GM03348 (cell line): ENCODE measurements at regions not wholly inside any gene's neighbourhood (a gene's known extent, or its start where the extent isn't known, plus 50 kb on each side); places are given as distances from the start of the nearest gene placed in this dataset.

Experiments
- DNase-seq: peaks from one replicate; pipeline ENCODE4 v3.0.0; 2012; ENCODE audit warnings: low spot score

DNA sequence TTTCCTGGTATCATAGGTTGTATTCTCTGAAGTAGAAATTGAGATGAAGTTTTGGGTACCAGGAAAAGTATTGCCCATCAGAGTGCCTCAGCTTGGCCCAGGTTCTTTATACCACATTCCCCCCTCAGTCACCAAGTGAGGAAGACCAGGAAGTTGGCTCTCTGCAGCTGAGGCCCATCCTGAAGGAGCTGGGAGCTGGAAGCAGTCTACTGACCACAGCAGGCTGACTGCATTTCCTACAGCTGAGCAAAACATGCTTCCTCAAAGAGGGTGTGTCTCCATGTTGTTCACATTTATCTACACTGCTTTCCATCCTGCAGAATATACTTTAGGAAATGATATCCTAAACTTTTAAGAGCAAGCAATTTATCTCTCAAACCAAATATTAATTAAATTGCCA, 654.6 kb downstream of the ELAVL2 start:
- no peak for DNase-seq

- no peak for DNase-seq
Measured at GRCh38 chr9:23172206-23172605, 653.8 kb downstream of the ELAVL2 start.

- no peak for DNase-seq
Measured at GRCh38 chr9:23172979-23173637, 652.9 kb downstream of the ELAVL2 start.

GRCh38 chr9:23194281-23194680, 631.8 kb downstream of the ELAVL2 start:
- no peak for DNase-seq

DNA sequence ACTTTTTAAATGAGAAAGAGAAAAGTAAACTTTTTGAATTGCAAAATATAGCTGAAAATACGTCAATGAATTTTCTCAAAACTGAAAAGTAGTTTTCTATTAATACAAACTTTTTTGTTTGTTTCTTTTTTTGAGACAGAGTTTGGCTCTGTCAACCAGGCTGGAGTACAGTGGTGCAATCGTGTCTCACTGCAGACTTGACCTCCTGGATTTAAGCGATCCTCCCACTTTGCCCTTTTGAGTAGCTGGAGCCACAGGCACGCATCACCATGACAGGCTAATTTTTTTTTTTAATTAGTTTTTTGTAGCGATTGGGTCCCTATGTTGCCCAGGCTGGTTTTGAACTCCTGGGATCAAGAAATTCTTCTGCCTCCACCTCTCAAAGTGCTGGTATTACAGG, 610.4 kb downstream of the ELAVL2 start:
- DNase-seq, result no peak

DNA sequence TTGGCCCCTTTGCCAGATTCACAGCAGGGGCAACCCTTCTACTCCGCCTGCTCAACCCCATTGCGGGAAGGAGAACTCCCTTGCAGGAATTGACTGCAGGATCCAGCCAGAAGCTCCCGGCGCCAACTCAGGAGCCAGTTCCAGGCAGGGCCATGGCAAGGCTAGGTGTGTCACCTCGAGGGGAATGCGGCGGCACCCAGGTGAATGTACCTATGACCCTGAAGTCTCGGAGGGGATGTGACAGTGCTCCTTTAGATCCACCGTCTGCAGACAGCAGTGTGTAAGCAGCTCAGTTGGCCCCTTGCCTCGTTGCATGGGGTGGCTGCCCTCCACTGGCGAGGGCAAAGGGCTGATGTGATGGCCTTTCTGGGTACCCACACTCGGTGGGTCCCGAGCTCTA, 606.6 kb downstream of the ELAVL2 start:
- DNase-seq, result no peak

GRCh38 chr9:23220171-23220570, 605.9 kb downstream of the ELAVL2 start:
- DNase-seq, result no peak

DNA sequence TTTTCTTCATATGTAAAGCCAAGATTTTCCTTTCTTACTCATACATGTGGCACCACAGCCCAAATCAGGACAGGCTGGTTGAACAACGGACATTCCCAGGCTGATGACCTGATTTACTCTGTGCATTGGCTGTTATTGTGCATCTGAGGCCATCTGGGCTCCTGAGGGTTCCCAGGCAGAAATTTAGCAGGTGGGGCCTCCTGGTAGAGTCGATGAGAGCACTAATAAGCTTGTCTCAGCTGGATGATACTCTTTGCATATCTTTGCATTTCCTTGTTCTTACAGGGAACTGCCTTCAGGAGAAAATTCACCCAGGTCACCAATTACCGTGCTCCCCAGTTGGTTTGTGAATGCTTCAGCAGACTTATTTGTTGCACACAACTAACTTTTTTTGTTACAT, 605.1 kb downstream of the ELAVL2 start:
- no peak for DNase-seq

- DNase-seq, result no peak
Measured at GRCh38 chr9:23229890-23230317, 596.1 kb downstream of the ELAVL2 start.

- no peak for DNase-seq
Measured at GRCh38 chr9:23232831-23233230, 593.2 kb downstream of the ELAVL2 start.

DNA sequence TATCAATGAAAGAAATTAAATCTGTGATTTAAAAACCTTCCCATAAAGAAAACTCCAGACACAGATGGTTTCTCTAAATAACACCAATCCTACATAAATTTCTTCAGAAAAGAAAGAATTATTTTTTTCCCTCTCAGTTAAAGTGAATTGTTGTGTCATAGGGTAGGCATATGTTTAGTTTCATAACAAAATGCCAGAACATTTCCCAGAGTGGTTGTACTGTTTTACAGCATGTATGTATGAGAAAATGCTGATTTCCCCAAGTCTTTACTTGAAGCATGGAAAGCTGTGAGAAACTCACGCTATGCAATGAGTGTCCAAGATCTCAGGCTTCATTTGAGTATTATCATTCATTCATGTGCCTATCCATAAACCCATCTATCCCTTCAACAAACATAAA, 582.5 kb downstream of the ELAVL2 start:
- DNase-seq, result no peak

DNA sequence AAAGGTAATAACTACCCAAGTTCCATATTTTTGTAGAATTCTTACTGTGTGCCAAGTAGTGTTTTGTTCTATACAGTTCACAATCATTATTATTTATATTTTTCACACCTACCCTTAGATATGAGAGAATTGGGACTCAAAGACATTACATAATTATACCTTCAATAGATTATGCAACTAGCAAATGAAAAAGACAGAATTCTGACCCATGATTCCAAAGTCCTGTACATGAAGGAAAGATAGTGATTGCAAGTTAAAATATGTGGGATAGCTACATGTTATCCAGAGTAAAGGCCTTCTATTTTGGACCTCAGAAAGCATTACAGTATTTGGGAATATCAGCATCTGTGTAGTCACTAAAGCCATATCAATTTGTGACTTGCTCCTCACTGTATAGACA, 581.0 kb downstream of the ELAVL2 start:
- no peak for DNase-seq

DNA sequence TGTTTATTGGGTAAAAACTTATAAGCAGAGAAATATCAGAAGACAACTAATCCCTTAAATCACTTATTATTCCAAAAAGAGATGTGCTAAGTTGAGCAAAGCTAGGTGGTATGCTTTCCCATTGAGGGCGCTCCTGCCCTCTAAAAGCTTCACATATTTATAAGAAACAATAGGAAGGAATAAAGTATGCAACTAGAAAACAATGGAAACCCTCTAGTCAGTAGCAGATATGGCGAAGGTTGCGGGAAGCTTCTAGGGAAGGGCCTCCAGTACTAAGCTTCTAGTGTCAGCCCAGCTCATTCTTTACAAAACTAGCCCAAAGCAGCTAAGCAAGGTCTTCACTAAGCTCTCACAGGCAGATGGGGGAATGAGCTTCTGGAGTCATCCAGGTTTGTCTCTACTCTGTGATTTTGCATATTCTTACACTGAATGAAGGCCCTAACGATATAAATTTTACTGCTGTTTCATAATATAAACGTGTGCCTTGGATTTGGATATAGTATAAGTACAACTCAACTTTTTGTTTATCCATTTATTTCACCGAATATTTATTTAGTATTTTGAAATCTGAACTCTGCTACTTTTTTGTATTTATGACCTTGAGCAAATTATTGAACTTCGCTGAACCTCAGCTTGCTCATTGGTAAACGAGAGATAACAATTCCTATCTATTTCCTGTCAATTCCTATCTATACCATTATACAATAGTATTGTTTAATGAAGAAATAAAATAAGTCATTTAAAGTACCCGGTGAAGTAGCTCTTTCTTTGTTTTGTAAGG, 571.4 kb downstream of the ELAVL2 start:
- no peak for DNase-seq

GRCh38 chr9:23255346-23255745, 570.7 kb downstream of the ELAVL2 start:
- no peak for DNase-seq

DNA sequence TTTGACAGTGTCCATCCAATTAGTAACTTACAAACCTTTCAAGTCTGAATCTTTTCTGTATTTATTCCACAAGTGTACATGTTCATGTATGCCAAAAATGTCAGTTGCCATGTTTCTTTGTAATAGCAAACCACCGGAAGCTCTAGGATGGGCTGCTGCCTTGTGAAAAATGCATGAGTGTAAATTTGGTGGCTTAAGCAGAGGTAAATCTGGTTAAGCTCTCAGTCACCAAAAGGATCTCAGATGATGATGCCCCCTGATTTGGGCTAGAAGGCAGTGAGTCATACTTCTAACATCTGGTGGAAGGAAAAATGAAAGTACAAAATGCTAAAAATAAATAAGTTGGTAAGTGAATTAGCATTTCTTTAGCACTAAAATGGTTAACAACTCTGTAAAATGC, 567.5 kb downstream of the ELAVL2 start:
- no peak for DNase-seq

DNA sequence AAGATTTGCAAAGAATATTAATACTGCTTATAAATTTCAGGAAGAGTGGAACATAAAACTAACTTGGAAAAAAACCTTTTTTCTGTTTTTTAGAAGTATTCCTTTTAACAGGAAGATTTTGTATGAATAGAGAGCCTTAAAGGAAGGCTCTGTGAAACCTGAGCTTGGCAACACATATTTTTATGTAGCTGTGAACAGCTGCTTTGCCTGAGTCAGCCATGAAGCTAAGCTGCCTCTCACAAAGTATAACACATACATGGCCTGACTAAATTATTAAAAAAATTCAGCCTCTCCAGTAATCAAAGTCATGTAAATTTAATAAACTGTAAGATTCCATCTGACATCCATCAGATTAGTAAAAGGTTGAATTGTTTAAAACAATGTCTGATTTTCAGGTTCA, 547.5 kb downstream of the ELAVL2 start:
- no peak for DNase-seq

- no peak for DNase-seq
Measured at GRCh38 chr9:23287390-23287789, 538.6 kb downstream of the ELAVL2 start.

- no peak for DNase-seq
Measured at GRCh38 chr9:23288545-23288944, 537.5 kb downstream of the ELAVL2 start.

DNA sequence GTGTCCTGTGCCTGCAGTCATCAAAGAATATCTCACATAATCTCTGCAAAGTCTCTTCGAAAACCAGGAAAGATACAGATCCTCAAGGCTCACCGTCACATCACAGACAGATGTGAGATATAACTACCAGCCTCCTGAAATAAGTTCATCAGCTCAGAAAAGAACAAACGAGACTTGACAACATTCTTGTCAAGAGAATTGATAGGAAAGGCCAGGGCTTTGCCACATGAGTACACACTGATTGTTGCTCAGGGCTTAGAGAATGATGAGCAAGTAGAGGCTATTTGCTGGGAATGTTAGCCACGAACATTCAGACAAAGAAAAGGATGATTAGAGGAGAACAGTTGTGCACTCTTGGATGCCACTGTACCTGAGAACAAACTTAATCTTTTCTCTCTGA, 535.1 kb downstream of the ELAVL2 start:
- DNase-seq, result no peak

- no peak for DNase-seq
Measured at GRCh38 chr9:23302281-23302680, 523.8 kb downstream of the ELAVL2 start.

GRCh38 chr9:23306731-23307130, 519.3 kb downstream of the ELAVL2 start:
- DNase-seq, result no peak

- no peak for DNase-seq
Measured at GRCh38 chr9:23307731-23308513, 518.1 kb downstream of the ELAVL2 start.

DNA sequence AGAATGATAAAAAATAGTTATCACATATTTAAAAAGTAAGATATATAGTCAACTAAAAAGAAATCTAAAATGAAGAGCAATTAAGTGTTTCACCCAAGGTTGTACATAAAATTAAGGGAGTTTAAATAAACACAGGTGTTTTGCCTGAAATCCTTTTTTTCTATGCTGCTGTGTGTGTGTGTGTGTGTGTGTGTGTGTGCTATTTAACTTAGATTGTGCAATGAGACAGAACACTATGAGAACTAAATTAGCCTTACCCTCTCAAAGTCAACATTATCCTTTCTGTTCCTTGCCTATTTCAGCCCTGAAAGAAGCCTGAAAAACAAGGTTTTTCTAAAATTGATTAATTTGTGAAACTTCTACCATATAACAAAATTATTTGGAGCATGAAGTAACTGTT, 516.2 kb downstream of the ELAVL2 start:
- DNase-seq, result no peak
